ENCODE measurements at regions not wholly inside any gene's neighbourhood (a gene's known extent, or its start where the extent isn't known, plus 50 kb on each side); places are given as distances from the start of the nearest gene placed in this dataset.

DNA sequence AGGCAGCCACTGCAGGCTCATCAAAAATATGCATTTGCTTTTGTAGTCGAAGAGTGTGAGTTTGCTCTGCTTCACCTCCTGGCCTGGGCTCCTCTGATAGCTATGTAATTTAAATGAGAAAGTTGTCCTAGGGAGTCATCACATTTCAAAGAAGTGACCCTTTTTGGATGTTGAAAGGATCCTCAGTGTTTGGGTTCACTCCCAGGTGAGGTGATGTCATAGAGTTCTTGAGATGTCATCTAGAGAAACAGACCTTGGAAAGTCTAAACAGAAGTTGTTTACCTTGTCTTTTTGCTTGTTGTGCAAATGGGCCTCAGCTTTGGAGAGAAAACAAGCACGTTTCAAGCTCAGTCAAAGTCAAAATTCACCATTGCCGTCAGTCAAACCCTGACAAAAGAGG is 92.0 kb upstream of the BARHL2 start:
- no peak for TF ChIP-seq CTCF (IDR thresholded peaks at IDR 0.05)
- TF ChIP-seq POLR2A (IDR thresholded peaks at IDR 0.05), result no peak
- no peak for TF ChIP-seq POLR2AphosphoS5 (IDR thresholded peaks at IDR 0.05)
